ENCODE measurements at regions not wholly inside any gene's neighbourhood (a gene's known extent, or its start where the extent isn't known, plus 50 kb on each side); places are given as distances from the start of the nearest gene placed in this dataset.

- no peak for TF ChIP-seq POLR2A (IDR thresholded peaks at IDR 0.05; ENCODE audit: low read length)
- no peak for TF ChIP-seq GATA1 (IDR thresholded peaks at IDR 0.05; ENCODE audit: low read depth, low read length)
Measured at GRCh38 chr6:102402635-102403329, 1009.3 kb downstream of the GRIK2 start.
